HepG2 (cell line): ENCODE measurements at regions not wholly inside any gene's neighbourhood (a gene's known extent, or its start where the extent isn't known, plus 50 kb on each side); places are given as distances from the start of the nearest gene placed in this dataset.
A peak's percentile ranks its signal among the peaks of the same experiment; 100 is the strongest.
"Not testable (repeated sequence)": the region's sequence is repeated elsewhere in the genome, so short reads cannot be mapped to it uniquely, and the experiment has no call there.

Experiments used
- ATAC-seq: fragments of 200-7000 bp; cut with Tn5 transposase; 3 replicates; pipeline ENCODE4 v1.9.1; 2020; ENCODE audit warnings: mild to moderate bottlenecking, moderate library complexity
- BruUV-seq: library from RNA; stranded (reverse); fragments of 400-500 nt; replicated peaks from 2 replicates; lab custom pipeline; 2021; lab: Mats Ljungman, UMichigan
- CTCF ChIA-PET: fragments of 300-600 bp; formaldehyde crosslinking; extraction: SDS; loops from one replicate; lab custom pipeline; 2021; ENCODE audit warnings: low total read pairs, inconsistent platforms, low intra/inter-chr PET ratio; lab: Yijun Ruan, JAX
- POLR2A ChIA-PET: fragments of 350-600 bp; sonication (Branson Sonifier 250); formaldehyde crosslinking; loops from one replicate; lab custom pipeline; 2020; ENCODE audit warnings: antibody characterized with exemption, inconsistent platforms; lab: Yijun Ruan, JAX
- DNase-seq: peaks from one replicate; pipeline ENCODE4 v3.0.0-alpha.2; 2015; ENCODE audit warnings: low spot score
- FAIRE-seq: peaks from 3 replicates; lab custom pipeline; 2011; peaks lifted over from hg19 to GRCh38; lab: Jason Lieb, UNC
- H2AFZ ChIP-seq: one replicate; pipeline ENCODE4 v1.6.1; 2011; ENCODE audit warnings: low read length, inconsistent platforms
- H3K27ac ChIP-seq: fragments of 300-600 bp; 3 replicates; pipeline ENCODE4 v1.8.0; 2011; ENCODE audit warnings: mixed run types, mild to moderate bottlenecking, mixed read lengths, low read length, inconsistent platforms; ENCODE audit not compliant: insufficient read depth; ENCODE audit errors: extremely low read length
- H3K27me3 ChIP-seq, 2 experiments: fragments of 200-600 bp in 1 of 2; 2 replicates in 1 of 2; 3 replicates in 1 of 2; pipeline versions ENCODE4 v1.6.0 to v1.8.0; 2011; ENCODE audit warnings: low read length in 2 of 2, mild to moderate bottlenecking in 2 of 2, moderate library complexity in 2 of 2, inconsistent platforms in 1 of 2; ENCODE audit not compliant: insufficient read depth in 2 of 2, control insufficient read depth in 1 of 2
- H3K36me3 ChIP-seq, 2 experiments: fragments of 200-600 bp in 1 of 2; replicated peaks in 1 of 2; 2 replicates in 1 of 2; 3 replicates in 1 of 2; pipeline versions ENCODE4 v1.5.1 to v1.8.0; 2011; ENCODE audit warnings: low read length in 2 of 2, inconsistent platforms in 1 of 2; ENCODE audit not compliant: insufficient read depth in 2 of 2, control insufficient read depth in 1 of 2
- H3K4me1 ChIP-seq: 2 replicates; pipeline ENCODE4 v1.5.1; 2012; ENCODE audit warnings: low read length, inconsistent platforms; ENCODE audit not compliant: insufficient read depth
- H3K4me2 ChIP-seq: 2 replicates; pipeline ENCODE4 v1.6.0; 2011; ENCODE audit warnings: low read depth, low read length, inconsistent platforms
- H3K4me3 ChIP-seq, 3 experiments: fragments of 200-600 bp in 1 of 3; sonication (generic), shearing (Covaris generic) in 1 of 3; replicated peaks in 1 of 3; 2 replicates each; pipeline ENCODE4 v1.5.1; 2011 to 2016; ENCODE audit warnings: low read length in 3 of 3, inconsistent platforms in 2 of 3, low read depth in 2 of 3, mild to moderate bottlenecking in 2 of 3, control low read depth in 1 of 3, mixed read lengths in 1 of 3; ENCODE audit not compliant: insufficient read depth in 1 of 3
- H3K79me2 ChIP-seq: one replicate; pipeline ENCODE4 v1.6.1; 2011; ENCODE audit warnings: low read length, inconsistent platforms; ENCODE audit not compliant: insufficient read depth
- H3K9ac ChIP-seq: 2 replicates; pipeline ENCODE4 v1.6.0; 2011; ENCODE audit warnings: mild to moderate bottlenecking, low read depth, low read length, inconsistent platforms; ENCODE audit not compliant: insufficient read depth
- H3K9me3 ChIP-seq: 2 replicates; pipeline ENCODE4 v1.5.1; 2012; ENCODE audit warnings: mild to moderate bottlenecking, low read length
- H4K20me1 ChIP-seq: 2 replicates; pipeline ENCODE4 v1.6.0; 2011; ENCODE audit warnings: inconsistent platforms, mild to moderate bottlenecking, low read length, moderate library complexity; ENCODE audit not compliant: insufficient read depth
- ADNP ChIP-seq: sonication (generic); formaldehyde crosslinking; IDR thresholded peaks from 2 replicates; pipeline ENCODE4 v1.4.0; 2020; ENCODE audit warnings: missing genetic modification reagents
- DR1 ChIP-seq: sonication (generic); formaldehyde crosslinking; IDR thresholded peaks from 2 replicates; pipeline ENCODE4 v1.8.0; 2021; ENCODE audit warnings: mild to moderate bottlenecking, missing genetic modification reagents, inconsistent platforms
- MTERF4 ChIP-seq: sonication (generic); formaldehyde crosslinking; IDR thresholded peaks from 2 replicates; pipeline ENCODE4 v1.8.0; 2023; ENCODE audit warnings: mild to moderate bottlenecking, missing genetic modification reagents
- SP4 ChIP-seq: sonication (generic); formaldehyde crosslinking; IDR thresholded peaks from 2 replicates; pipeline ENCODE4 v1.8.1; 2023; ENCODE audit warnings: mild to moderate bottlenecking, missing genetic modification reagents
- ZBTB20 ChIP-seq: sonication (generic); formaldehyde crosslinking; IDR thresholded peaks from 2 replicates; pipeline ENCODE4 v1.8.1; 2023; ENCODE audit warnings: missing genetic modification reagents, low read depth, mild to moderate bottlenecking, borderline replicate concordance
- ZFP37 ChIP-seq: sonication (generic); formaldehyde crosslinking; IDR thresholded peaks from 2 replicates; pipeline ENCODE4 v1.4.0; 2020; ENCODE audit warnings: missing genetic modification reagents, borderline replicate concordance
- ZNF180 ChIP-seq: sonication (generic); formaldehyde crosslinking; IDR thresholded peaks from 2 replicates; pipeline ENCODE4 v1.4.0; 2020; ENCODE audit warnings: low read depth, missing genetic modification reagents, borderline replicate concordance
- ZNF317 ChIP-seq: sonication (generic); formaldehyde crosslinking; IDR thresholded peaks from 2 replicates; pipeline ENCODE4 v1.5.0; 2020; ENCODE audit warnings: mild to moderate bottlenecking, missing genetic modification reagents
- ZNF460 ChIP-seq: sonication (generic); formaldehyde crosslinking; IDR thresholded peaks from 2 replicates; pipeline ENCODE4 v1.5.1; 2020; ENCODE audit warnings: missing genetic modification reagents, mild to moderate bottlenecking, borderline replicate concordance
- ZNF530 ChIP-seq: sonication (generic); formaldehyde crosslinking; IDR thresholded peaks from 2 replicates; pipeline ENCODE4 v1.5.0; 2020; ENCODE audit warnings: low read depth, mild to moderate bottlenecking, missing genetic modification reagents
- ZNF557 ChIP-seq: sonication (generic); formaldehyde crosslinking; IDR thresholded peaks from 2 replicates; pipeline ENCODE4 v1.4.0; 2020; ENCODE audit warnings: missing genetic modification reagents
- ZNF563 ChIP-seq: sonication (generic); formaldehyde crosslinking; IDR thresholded peaks from 2 replicates; pipeline ENCODE4 v1.8.0; 2022; ENCODE audit warnings: mild to moderate bottlenecking, moderate library complexity, missing genetic modification reagents
- ZNF772 ChIP-seq: sonication (generic); formaldehyde crosslinking; IDR thresholded peaks from 2 replicates; pipeline ENCODE4 v1.5.0; 2020; ENCODE audit warnings: mild to moderate bottlenecking, missing genetic modification reagents
- ZNF781 ChIP-seq: sonication (generic); formaldehyde crosslinking; IDR thresholded peaks from 2 replicates; pipeline ENCODE4 v1.5.1; 2020; ENCODE audit warnings: borderline replicate concordance, mild to moderate bottlenecking, missing genetic modification reagents; ENCODE audit errors: not compliant biosample characterization
- ZNF788 ChIP-seq: sonication (generic); formaldehyde crosslinking; IDR thresholded peaks from 2 replicates; pipeline ENCODE4 v1.5.0; 2020; ENCODE audit warnings: mild to moderate bottlenecking, missing genetic modification reagents, borderline replicate concordance
- ZSCAN22 ChIP-seq: sonication (generic); formaldehyde crosslinking; IDR thresholded peaks from 2 replicates; pipeline ENCODE4 v1.4.0; 2020; ENCODE audit warnings: mild to moderate bottlenecking, missing genetic modification reagents
- WGBS: methylation state at CpG from one replicate; pipeline ENCODE4 v1.1.6; 2017; ENCODE audit warnings: low lambda C conversion rate; 5-methylcytosine and 5-hydroxymethylcytosine counted together
- in situ Hi-C: cut with HindIII; loops from 2 replicates; pipeline ENCODE4 v1.10.0; 2017; ENCODE audit warnings: low pct_unique_long_range_greater_than_20kb; ENCODE audit not compliant: extremely low pct_ligation_motif_present
- intact Hi-C: fragments of 100-400 bp; cut with micrococcal nuclease; formaldehyde crosslinking; loops from one replicate; pipeline ENCODE4 v1.10.0; 2022; ENCODE audit not compliant: unreplicated experiment
- TF ChIP-seq, protein P1 (sequence below): sonication (generic); formaldehyde crosslinking; IDR thresholded peaks from 2 replicates; pipeline ENCODE4 v1.4.0; 2020; ENCODE audit warnings: missing genetic modification reagents
- TF ChIP-seq, protein P2 (sequence below): sonication (generic); formaldehyde crosslinking; IDR thresholded peaks from 2 replicates; pipeline ENCODE4 v1.5.0; 2020; ENCODE audit warnings: mild to moderate bottlenecking, missing genetic modification reagents

DNA sequence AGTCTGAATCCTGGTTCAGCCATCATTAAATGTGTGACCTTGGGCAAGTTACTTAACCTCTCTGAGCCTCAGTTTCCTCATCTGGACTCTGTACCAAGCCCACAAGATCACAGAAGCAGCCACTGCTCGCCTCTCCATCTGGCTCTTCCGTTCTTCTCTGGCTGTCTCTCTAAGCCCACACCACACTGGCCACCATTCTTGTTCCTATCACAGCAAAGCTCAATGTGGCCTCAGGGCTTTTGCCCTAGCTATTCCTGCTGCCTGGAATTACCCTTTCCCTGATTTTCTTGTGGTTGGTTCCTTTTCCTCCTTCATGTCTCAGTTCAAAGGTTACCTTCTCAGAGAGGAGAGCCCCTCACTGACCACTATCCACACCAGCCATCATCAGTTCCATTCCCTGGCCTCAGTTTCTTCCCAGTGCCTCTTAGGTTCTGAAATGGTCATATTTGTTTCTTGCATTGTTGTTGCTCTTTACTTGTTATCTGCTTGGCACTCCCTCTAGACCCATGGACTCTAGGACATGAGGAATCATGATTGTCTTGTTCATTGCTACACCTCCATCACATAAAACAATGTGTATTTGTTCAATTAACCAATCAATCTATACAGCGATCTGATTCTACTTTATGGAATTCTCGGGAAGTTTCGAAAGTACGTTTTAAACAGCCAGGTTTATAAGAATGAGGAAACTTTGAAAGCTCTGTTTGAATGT lies 56.5 kb upstream of the PTPN1 start (continued):
- TF ChIP-seq ZFP37 (CRISPR knock-in tag) (no peak), ZNF317 (CRISPR knock-in tag) (no peak), ZNF180 (no peak), ZNF772 (CRISPR knock-in tag) (0 out of 2 replicates have a peak, but pooled peaks have one; percentile 21), ZNF788 (CRISPR knock-in tag) (0 out of 2 replicates have a peak, but pooled peaks have one; percentile 42)
- TF ChIP-seq, all 625 proteins: peak for 7

DNA sequence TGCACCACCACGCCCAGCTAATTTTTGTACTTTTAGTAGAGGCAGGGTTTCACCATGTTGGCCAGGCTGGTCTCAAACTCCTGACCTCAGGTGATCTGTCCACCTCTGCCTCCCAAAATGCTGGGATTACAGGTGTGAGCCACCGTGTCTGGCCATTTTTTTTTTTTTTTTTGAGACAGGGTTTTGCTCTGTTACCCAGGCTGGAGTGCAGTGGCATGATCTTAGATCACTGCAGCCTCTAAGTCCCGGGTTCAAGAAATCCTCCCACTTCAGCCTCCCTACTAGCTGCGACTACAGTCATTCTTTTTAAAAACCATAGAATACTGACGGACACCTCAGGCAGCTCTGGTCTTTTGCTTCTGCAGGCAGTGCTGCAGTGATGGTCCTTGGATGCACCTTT lies 54.9 kb upstream of the PTPN1 start:
- DNase-seq, FAIRE-seq, BruUV-seq, CTCF ChIA-PET, H3K4me3 ChIP-seq, H3K36me3 ChIP-seq, intact Hi-C loops, H3K79me2 ChIP-seq, H4K20me1 ChIP-seq, H3K9me3 ChIP-seq, in situ Hi-C loops, H3K27me3 ChIP-seq, H2AFZ ChIP-seq: not testable (repeated sequence)
- peak overlapping the region; percentile 71 for H3K27ac ChIP-seq
- H3K9ac ChIP-seq: 0 out of 2 replicates have a peak overlapping the region, but pooled peaks have one; percentile 52
- H3K4me2 ChIP-seq: peak overlapping the region; percentile 67
- POLR2A ChIA-PET: interaction anchor here (0.8 to 6.2 kb wide), 24 partner anchors 8 to 302 kb away, joined by 3 to 70 read pairs (median 4); partner anchors contain the start of genes CEBPB and PEDS1
- peaks cover 99% of the 10 kb centered on the region for H3K4me1 ChIP-seq
- 53% methylated on average over 5 of the region's 5 CpGs for WGBS
- ATAC-seq: peak; percentile 41
- TF ChIP-seq ZNF530 (CRISPR knock-in tag) (0 out of 2 replicates have a peak, but pooled peaks have one; percentile 48), ZNF781 (peak; percentile 10), DR1 (CRISPR knock-in tag) (0 out of 2 replicates have a peak, but pooled peaks have one; percentile 5), MTERF4 (CRISPR knock-in tag) (peak; percentile 4; the same call in 1 of the 2 replicates), ADNP (peak; percentile 83; the same call in 1 of the 2 replicates), ZNF557 (CRISPR knock-in tag) (0 out of 2 replicates have a peak, but pooled peaks have one; percentile 11), ZSCAN22 (CRISPR knock-in tag) (0 out of 2 replicates have a peak, but pooled peaks have one; percentile 9), ZBTB20 (CRISPR knock-in tag) (0 out of 2 replicates have a peak, but pooled peaks have one; percentile 6), ZNF563 (CRISPR knock-in tag) (0 out of 2 replicates have a peak, but pooled peaks have one; percentile 5), ZNF460 (CRISPR knock-in tag) (peak; percentile 60), SP4 (CRISPR knock-in tag) (0 out of 2 replicates have a peak, but pooled peaks have one; percentile 29)
- TF ChIP-seq, protein P1, sequence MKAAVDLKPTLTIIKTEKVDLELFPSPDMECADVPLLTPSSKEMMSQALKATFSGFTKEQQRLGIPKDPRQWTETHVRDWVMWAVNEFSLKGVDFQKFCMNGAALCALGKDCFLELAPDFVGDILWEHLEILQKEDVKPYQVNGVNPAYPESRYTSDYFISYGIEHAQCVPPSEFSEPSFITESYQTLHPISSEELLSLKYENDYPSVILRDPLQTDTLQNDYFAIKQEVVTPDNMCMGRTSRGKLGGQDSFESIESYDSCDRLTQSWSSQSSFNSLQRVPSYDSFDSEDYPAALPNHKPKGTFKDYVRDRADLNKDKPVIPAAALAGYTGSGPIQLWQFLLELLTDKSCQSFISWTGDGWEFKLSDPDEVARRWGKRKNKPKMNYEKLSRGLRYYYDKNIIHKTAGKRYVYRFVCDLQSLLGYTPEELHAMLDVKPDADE (CRISPR knock-in tag): peak; percentile 74; the same call in 1 of the 2 replicates
- TF ChIP-seq, protein P2, sequence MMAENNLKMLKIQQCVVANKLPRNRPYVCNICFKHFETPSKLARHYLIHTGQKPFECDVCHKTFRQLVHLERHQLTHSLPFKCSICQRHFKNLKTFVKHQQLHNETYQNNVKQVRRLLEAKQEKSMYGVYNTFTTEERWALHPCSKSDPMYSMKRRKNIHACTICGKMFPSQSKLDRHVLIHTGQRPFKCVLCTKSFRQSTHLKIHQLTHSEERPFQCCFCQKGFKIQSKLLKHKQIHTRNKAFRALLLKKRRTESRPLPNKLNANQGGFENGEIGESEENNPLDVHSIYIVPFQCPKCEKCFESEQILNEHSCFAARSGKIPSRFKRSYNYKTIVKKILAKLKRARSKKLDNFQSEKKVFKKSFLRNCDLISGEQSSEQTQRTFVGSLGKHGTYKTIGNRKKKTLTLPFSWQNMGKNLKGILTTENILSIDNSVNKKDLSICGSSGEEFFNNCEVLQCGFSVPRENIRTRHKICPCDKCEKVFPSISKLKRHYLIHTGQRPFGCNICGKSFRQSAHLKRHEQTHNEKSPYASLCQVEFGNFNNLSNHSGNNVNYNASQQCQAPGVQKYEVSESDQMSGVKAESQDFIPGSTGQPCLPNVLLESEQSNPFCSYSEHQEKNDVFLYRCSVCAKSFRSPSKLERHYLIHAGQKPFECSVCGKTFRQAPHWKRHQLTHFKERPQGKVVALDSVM (CRISPR knock-in tag): peak; percentile 97
